RWPE2 (cell line): ENCODE measurements at regions not wholly inside any gene's neighbourhood (a gene's known extent, or its start where the extent isn't known, plus 50 kb on each side); places are given as distances from the start of the nearest gene placed in this dataset.

Source experiments
- ATAC-seq: fragments of 200-7000 bp; cut with Tn5 transposase; 3 replicates; pipeline ENCODE4 v1.9.1; 2021; ENCODE audit warnings: low read depth
- DNase-seq: peaks from one replicate; pipeline ENCODE4 v3.0.0-alpha.2; 2020; ENCODE audit warnings: low spot score
- H3K27ac ChIP-seq: fragments of 450-650 bp; 2 replicates; pipeline ENCODE4 v1.5.1; 2017; ENCODE audit warnings: mild to moderate bottlenecking; ENCODE audit not compliant: poor library complexity, severe bottlenecking
- H3K27me3 ChIP-seq: fragments of 250-450 bp; sonication (Bioruptor Pico); 2 replicates; pipeline ENCODE4 v1.5.1; 2021; ENCODE audit warnings: mild to moderate bottlenecking, moderate library complexity; ENCODE audit not compliant: insufficient read depth, poor library complexity, severe bottlenecking
- H3K36me3 ChIP-seq: fragments of 250-450 bp; sonication (Bioruptor Pico); 2 replicates; pipeline ENCODE4 v1.5.1; 2020; ENCODE audit warnings: low read depth, mild to moderate bottlenecking, moderate library complexity
- H3K4me1 ChIP-seq: fragments of 250-450 bp; sonication (Bioruptor Pico); 2 replicates; pipeline ENCODE4 v1.5.1; 2021; ENCODE audit warnings: mild to moderate bottlenecking, moderate library complexity; ENCODE audit not compliant: insufficient read depth, poor library complexity, severe bottlenecking
- H3K4me3 ChIP-seq: fragments of 250-450 bp; sonication (Bioruptor Pico); 2 replicates; pipeline ENCODE4 v1.5.1; 2021; ENCODE audit warnings: mild to moderate bottlenecking, moderate library complexity; ENCODE audit not compliant: severe bottlenecking
- H3K9me3 ChIP-seq: fragments of 250-450 bp; sonication (Bioruptor Pico); 2 replicates; pipeline ENCODE4 v1.5.1; 2021; ENCODE audit warnings: mild to moderate bottlenecking, moderate library complexity; ENCODE audit not compliant: severe bottlenecking
- TF ChIP-seq, protein P1 (sequence below): fragments of 450-650 bp; IDR thresholded peaks from one replicate; pipeline ENCODE4 v1.5.1; 2017; ENCODE audit warnings: mild to moderate bottlenecking, moderate library complexity; ENCODE audit not compliant: poor library complexity, severe bottlenecking

DNA sequence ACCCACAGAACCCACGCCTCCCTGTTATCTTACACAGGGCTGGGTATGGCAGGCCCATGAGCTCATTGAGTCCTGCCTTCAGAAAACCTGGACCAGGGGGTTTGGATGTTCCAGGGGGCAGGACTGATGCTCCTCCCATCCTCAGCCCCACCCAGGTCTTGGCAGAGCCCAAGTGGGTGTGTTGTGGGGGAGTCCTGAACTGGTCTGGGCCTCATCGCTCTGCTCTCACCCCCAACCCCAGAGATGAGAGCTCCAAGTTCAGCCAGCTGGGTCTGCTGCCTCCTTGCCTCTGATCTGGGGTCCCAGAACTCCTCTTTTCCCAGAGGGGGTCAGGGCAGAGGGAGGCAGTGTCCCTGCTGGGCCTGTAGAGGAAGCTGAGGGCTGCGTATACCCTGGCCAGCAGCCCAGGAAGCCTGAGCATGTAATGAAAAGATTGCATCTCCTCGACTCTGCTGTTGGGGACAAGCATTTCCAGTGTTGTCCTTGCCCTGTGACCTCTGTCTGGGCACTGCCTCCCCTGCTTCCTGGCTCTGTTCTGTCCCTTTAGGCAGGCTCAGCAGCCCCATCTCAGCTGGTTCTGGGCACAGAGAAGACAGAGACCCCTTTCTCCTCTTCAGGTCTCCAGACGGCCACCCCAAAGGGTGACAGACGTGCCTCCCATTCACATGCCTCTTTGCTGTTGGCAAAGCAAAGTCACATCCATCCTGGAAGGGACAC lies 54.7 kb upstream of the EPS8L3 start:
- Histone ChIP-seq H3K9me3 (no peaks in the 10 kb centered on the region), H3K4me1 (peaks cover 16% of the 10 kb centered on the region), H3K27ac (no peak overlapping the region), H3K36me3 (no peaks in the 10 kb centered on the region), H3K27me3 (no peaks in the 10 kb centered on the region), H3K4me3 (no peak overlapping the region)
- TF ChIP-seq, protein P1, sequence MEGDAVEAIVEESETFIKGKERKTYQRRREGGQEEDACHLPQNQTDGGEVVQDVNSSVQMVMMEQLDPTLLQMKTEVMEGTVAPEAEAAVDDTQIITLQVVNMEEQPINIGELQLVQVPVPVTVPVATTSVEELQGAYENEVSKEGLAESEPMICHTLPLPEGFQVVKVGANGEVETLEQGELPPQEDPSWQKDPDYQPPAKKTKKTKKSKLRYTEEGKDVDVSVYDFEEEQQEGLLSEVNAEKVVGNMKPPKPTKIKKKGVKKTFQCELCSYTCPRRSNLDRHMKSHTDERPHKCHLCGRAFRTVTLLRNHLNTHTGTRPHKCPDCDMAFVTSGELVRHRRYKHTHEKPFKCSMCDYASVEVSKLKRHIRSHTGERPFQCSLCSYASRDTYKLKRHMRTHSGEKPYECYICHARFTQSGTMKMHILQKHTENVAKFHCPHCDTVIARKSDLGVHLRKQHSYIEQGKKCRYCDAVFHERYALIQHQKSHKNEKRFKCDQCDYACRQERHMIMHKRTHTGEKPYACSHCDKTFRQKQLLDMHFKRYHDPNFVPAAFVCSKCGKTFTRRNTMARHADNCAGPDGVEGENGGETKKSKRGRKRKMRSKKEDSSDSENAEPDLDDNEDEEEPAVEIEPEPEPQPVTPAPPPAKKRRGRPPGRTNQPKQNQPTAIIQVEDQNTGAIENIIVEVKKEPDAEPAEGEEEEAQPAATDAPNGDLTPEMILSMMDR, result no peak
- no peak for DNase-seq
- ATAC-seq, result no peak

DNA sequence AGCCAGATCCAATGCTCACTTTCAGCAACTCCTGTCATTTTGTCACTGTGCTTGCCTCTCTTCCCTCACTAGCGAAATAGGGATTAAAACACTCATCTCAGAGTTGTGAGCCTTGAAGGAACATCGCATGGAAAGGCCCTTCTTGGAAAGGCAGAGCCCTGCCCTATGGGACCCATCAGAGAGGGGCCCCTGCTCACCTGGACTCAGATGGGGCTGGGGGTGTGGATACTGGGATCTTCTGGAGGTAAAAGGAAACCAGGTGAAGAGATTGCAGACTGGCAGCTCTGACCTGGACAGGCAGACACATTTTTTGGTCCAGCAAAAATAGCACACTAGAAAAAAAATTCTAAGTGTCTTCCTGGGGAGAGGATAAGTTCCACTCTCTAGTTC lies 54.2 kb upstream of the EPS8L3 start:
- Histone ChIP-seq H3K4me3 (no peak overlapping the region), H3K36me3 (no peaks in the 10 kb centered on the region), H3K9me3 (no peaks in the 10 kb centered on the region), H3K27ac (no peak overlapping the region), H3K4me1 (peaks cover 16% of the 10 kb centered on the region), H3K27me3 (no peaks in the 10 kb centered on the region)
- no peak for ATAC-seq
- TF ChIP-seq, protein P1, result no peak
- no peak for DNase-seq

DNA sequence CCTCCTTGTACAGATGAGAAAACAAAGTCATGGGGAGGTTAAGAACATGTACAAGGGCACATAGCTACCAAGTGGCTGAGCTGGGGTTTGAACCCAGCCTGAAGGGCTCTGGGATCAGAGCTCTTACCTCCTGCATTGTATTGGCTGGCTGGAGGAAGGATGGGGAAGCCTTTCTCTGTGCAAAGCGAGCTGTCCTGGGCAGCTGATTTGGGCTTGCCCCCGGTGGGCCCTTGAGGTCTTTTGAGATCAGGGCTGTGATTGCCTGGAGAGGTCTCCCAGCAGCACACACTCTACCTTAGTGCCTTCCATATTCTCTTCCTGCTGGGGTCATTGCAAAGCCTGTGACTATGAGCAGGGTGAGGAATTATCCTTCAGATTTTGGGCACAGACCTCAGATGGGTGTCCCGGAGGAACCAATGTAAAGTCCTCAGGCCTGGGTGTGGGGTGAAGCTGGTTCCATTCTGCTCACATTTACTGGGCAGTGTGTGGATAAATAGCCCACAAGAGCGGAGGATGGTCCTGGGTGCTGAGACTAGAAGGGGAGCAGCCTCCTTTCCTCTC lies 53.3 kb upstream of the EPS8L3 start:
- Histone ChIP-seq H3K9me3 (no peaks in the 10 kb centered on the region), H3K27ac (no peak overlapping the region), H3K4me3 (no peak overlapping the region), H3K27me3 (no peaks in the 10 kb centered on the region), H3K36me3 (no peaks in the 10 kb centered on the region), H3K4me1 (peaks cover 13% of the 10 kb centered on the region)
- ATAC-seq (no peak), DNase-seq (no peak)
- TF ChIP-seq, protein P1, result no peak

DNA sequence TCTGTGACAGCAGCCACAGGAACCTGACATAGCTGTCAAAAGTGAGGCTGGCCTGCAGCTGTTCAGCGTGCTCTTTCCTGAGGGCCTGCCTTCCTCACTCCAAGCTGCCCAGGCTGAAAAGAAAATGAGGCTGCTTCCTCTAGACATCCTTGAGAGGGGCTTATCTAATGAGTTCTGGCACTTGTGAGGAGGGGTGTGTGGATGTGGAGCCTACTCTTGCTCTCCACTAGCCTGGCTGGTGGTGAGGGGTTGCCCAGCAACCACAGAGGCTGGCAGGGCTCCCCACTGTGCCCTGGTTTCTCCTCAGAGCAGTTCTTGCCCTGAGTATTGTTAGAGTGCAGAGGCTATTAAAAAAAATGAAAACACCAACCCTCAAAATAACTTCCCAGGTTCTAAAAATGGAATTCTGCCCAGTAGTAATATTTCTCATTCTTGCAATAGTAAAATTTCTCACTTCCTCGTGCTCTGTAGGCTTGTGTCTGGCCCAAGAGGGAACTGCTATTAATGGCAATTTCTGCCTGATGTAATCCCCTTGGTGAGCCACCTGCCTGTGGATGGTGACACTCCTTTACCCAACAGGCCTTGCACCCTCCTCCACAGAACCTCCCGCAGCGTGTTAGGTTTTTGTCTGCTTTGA lies 52.6 kb upstream of the EPS8L3 start:
- Histone ChIP-seq H3K4me1 (peaks cover 6% of the 10 kb centered on the region), H3K27me3 (no peaks in the 10 kb centered on the region), H3K36me3 (no peaks in the 10 kb centered on the region), H3K9me3 (no peaks in the 10 kb centered on the region), H3K4me3 (no peak overlapping the region), H3K27ac (no peak overlapping the region)
- no peak for ATAC-seq
- TF ChIP-seq, protein P1, result no peak
- no peak for DNase-seq

DNA sequence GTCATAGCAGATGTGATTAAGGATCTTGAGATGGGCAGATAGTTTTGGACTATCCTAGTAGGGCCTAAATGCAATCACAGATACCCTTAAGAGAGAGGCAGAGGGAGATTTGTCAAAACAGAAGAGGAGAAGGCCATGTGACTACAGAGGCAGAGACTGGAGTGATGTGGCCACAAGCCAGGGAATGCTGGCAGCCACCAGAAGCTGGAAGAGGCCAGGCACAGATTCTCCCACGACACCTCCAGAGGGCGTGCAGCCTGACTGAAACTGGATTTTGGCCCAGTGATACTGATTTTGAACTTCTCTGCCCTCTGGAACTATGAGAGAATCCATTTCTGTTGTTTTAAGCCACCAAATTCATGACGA lies 52.1 kb upstream of the EPS8L3 start:
- TF ChIP-seq, protein P1, result no peak
- Histone ChIP-seq H3K27me3 (no peaks in the 10 kb centered on the region), H3K9me3 (no peaks in the 10 kb centered on the region), H3K36me3 (no peaks in the 10 kb centered on the region), H3K4me3 (no peak overlapping the region), H3K27ac (no peak overlapping the region), H3K4me1 (peaks cover under 1% of the 10 kb centered on the region)
- ATAC-seq, result no peak
- DNase-seq, result no peak
